Stimulated activated CD8-positive, alpha-beta memory T cell treated with anti-CD3 and anti-CD28 coated beads, Interleukin-12 subunit alpha, Interleukin-12 subunit beta, amount 100 ng/mL, for 4 hours (primary cell): ENCODE measurements at regions not wholly inside any gene's neighbourhood (a gene's known extent, or its start where the extent isn't known, plus 50 kb on each side); places are given as distances from the start of the nearest gene placed in this dataset.

ENCODE experiments used
- DNase-seq: peaks from one replicate; pipeline ENCODE4 v3.0.0-alpha.2; 2020; ENCODE audit warnings: low read depth

DNA sequence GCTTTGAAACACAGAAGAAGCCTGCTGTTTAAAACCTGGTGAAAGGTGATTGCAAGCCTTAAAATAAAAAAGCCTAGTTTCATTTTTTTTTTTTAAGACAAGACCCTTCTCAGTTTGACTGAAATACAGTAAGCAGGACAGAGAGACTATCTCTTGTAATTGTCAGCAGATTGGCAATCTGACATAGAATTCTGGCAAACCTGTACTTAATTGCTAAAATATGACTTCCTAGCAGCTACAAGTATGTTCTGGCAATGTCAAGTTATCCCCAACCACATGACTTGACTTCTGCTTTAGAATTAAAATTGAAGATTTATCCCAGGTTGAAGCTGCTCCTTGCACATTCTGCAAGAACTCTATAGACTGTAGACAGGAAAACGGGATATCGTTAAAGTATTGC, 232.8 kb upstream of the NR2F2 start:
- DNase-seq: no peak

DNA sequence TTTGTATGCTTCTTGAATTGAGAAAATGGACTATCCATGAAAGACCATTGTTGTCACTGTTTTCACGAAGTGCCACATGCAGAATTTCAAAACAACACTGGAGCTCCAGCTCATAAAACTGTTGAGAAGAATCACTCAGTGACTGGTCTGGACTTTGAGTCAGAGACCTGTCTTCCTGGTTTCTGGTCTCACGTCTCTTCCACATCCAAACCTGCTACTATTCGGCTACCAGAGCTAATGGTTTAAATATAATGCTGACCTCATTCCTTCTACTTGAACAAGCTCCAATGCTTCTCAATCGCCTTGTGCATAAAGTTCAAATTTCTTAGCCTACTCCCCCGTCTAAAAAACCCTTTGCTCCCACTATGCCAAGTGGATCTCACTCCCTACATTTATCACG, 227.9 kb upstream of the NR2F2 start:
- DNase-seq: no peak

DNA sequence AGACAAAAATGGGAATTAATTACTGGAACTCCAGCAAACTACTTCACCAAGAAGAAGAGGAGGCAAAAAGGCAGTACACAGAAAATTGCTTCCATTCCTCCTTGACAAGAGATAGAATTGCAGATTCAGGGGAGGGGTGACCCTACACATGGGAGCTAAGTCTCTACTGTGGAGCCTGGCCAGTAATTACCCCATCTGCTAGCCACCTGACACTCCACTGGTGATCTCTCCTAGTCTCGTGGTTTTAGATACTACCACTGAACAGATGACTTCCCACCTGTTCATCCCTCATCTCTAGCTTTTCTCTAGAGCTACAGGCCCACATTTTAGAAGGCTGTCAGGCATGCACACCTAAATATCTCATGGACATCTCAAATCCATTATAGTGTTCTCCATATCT, 224.3 kb upstream of the NR2F2 start:
- no peak for DNase-seq

DNA sequence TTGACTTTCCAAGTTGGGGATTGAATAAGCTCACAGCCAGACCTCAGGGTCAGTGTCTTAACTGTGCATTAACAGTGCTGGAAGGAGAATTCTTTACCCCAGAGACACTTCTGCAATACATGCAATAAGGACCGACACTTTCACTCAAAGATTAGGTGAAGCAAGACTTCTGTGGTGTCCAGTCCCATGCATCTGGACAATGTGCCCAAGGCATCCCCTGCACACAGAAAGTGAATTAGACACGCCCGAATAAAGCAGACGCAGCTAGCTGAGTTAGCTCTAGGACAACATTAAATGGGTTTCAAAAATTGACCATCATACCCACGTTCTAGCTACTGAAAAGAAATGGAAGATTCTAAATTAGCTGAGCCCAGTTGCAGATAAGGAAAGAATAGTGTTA, 223.9 kb upstream of the NR2F2 start:
- no peak for DNase-seq

DNA sequence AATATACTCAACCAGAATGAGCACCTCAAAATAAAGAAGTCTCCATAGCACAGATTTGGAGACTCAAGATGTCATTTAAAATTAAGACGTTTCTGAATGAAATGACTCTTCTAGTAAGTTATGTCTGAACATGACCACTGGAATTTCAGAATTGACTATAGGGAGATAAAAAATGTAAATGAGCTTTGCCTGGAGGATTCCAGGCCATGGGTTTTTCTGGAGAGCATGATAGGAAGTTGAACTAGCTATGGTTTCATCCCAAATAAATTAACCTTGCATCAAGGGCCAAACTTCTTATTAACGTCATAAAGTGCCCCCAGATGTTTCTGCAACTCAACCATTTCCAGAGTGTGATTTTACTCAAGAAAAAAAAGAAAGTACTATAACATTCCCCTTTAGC, 222.6 kb upstream of the NR2F2 start:
- DNase-seq: no peak

DNA sequence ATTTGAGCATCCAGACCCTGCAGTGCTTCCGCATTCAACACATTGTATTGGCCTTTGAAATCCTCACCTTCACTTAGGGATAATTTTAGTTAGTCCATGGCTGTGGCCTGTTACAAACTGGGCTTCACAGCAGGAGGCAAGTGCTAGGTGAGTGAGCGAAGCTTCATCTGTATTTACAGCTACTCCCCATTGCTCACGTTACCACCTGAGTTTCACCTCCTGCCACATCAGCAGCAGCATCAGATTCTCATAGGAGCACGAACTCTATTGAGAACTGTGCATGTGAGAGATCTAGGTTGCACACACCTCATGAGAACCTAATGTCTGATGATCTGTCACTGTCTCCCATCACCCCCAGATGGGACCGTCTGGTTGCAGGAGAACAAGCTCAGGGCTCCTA, 222.1 kb upstream of the NR2F2 start:
- DNase-seq: no peak

DNA sequence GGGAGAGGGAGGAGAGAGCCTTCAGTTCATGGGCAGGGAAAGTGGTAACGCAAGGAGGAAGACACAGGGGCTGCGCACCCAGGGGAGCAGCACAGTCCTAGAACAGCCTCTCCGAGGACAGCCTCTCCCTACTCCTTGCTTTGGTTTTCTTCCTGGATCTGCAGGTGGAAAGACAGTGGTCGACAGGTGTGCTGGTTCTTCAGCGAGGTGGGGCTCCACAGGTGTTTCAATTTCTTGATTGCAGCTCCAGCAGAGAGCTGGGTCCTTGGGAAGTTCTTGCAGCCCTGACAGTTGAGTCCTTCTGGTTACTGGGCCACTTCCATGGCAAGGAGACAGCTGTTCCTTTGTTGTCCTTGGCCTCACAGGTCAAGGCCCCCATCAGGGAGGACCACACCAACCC, 220.7 kb upstream of the NR2F2 start:
- DNase-seq: no peak

DNA sequence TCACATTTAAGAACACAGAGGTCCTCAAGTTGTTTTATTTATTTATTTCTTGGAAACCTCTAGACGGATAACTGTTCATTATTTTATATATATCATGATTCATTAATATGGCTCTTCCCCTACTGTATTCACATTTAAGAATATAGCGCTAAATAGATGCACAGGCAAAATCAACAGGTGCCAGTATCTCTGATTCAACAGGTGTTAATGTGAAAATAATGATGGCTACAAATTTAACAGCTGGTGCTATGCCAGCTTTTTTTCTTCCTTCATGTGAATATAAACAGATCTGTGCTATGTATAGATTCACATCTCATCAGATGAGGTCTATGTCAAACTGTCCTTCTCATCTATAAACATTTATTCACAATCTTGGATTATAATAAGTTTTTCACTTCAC, 218.5 kb upstream of the NR2F2 start:
- DNase-seq: no peak

DNA sequence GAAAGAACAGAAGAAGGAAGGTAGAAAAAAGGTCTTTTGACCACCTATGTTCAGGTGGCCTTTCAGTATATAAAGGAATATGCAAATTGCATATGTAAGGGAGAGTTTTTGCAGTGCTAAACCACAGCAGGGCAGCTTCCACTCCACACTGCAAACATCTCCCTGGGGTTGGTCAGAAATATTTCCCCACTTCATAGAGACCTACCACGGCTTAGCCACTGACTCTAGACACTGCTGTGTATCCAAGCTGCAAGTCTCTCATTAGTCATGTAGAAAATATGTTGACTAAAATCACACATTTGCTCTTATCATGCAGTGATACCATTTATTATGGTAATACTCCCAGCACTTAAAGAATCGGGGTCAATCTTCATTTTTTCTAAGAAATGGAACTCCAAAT, 214.9 kb upstream of the NR2F2 start:
- no peak for DNase-seq

DNA sequence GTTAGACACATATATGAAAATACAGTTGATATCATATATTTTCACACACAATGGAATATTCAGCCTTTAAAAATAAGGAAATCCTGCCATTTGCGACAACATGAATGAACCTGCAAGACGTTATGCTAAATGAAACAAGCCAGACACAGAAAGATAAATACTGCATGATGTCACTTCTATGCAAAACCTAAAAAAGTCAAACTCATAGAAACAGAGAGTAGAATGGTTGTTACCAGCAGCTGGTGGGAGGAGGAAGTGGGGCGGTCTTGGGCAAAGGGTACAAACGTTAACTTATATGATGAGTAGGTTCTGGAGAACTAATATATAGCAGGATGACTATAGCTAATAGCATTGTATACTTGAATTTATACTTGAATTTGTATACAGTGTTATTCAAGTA, 213.2 kb upstream of the NR2F2 start:
- no peak for DNase-seq

DNA sequence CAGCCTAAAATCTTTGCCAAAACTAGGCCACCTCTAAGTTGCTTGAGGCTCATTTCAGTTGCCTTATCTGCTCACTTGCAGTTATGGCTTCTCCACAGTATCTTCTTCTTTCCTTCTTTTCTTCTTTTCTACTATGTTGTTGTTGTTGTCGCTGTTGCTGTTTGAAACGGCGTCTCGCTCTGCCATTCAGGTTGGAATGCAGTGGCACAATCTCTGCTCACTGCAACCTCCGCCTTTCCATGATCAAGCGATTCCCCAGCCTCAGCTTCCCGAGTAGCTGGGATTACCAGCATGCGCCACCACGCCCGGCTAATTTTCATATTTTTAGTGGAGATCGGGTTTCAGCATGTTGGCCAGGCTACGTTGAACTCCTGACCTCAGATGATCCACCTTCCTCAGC, 210.8 kb upstream of the NR2F2 start:
- no peak for DNase-seq

DNA sequence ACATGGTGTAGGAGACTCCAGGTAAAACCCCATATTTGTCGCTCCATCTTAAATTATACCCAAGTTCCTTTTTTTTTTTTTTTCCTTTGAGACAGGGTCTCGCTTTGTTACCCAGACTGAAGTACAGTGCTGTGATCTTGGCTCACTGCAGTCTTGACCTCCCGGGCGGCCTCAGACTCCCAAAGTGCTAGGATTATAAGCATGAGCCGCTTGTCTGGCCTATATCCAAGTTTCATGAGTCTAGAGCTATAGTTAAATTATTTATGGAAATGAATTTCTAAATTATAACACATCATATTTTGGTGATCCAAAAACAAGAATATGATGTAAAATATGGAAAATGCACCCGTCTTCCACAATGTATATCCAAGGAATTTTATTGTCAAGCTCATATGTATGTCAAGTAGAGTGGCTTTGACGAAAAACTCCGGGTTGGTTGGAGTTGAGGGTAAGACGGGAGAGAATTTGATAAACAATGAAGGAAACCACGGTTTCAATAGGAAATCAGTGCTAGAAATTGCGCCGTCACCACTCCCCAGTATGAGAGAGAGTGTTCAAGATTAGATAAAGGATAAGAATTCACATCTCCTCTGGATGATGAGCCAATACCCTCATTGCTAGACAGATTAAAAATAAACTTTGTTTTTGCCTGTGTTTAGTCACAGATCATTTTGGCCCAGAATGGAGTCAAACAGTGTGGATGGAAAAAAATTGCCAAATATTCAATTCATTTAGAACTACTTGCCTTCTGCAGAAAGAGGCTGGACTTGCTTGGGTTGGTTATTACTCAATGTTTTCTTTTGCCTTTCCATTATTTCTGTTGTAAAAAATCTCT, 209.2 kb upstream of the NR2F2 start:
- DNase-seq: no peak

DNA sequence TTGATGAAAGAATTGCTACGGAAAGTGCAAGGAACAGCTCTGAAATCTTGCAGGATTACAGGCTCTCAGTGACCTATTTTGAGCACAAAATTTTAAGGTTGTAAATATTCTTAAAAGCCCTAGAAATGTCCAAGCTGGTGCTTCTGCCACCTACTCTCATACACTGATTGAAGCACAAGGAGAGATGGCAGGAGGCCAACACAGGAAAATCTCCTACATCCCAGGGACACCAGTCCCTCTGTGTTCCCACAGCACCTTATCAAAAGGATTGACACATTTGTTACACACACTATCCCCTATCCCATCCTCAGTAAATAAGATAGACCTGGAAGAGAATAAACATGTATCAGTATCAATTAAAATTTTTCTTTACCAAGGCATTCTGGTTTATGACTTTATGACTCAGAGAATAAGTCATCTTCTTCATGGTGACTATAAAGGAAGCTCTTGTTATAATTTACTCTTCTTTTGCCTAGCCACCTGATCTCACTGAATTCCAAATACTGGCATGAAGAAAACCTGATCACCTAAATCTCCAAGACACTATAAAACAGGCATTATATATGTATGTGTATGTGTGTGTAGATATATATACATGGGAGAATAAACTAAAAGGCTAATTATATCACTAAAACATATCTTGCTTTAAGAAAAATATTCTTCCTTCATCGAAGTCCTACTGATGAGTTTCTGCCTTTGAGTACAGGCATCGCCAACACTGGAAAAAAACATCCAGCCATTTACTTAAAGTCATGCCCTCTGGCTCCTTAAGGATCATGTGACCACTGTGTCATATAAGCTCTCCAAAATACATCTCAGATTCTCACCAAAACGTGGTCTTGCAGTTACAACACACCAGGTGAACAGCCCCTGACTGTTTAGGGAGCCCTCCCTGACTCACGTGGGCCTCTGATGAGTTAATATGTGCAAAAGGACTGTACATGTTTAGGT, 208.1 kb upstream of the NR2F2 start:
- DNase-seq: no peak

DNA sequence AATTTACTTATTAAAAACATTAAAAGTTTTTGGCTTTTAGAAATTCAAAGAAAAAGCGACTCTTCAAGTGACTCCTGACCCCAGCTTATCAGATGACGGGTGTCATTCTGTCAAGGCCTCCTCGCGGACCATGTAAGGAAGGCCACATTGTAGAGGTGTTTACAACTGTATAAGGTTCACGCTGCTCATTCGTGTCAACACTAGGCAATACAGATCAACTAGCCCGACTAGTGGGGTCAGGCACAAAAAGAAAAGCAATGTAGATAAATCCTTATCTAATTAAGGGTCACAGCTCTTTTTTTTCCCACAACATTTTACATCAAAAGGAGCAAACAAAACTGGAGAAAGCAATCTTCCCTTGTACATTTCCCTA, 207.5 kb upstream of the NR2F2 start:
- DNase-seq: no peak

DNA sequence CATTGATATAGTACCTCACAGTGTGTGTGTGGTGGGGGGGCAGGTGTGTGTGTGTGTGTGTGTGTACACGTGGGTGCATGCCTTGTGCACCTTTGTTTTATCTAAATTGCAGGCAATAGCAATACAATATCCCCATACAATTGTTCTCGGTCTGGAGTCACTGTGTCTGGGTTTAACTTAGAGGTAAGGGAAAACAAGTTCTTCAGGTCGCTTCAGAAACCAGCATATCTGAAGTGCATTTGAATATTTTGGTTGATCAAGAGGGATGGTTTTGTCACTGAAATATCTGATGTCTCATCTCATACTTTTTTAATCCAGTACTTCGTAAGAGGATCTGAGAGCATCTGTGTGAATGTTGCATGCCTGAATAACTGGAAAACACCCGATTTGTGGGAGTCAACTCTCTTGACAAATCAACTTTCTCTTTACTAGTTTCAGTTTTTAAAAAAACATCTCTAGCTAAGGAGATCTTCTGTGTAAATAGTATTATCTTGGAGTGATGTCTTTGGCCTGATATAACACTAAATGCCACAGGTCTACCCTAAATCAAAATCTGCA, 206.8 kb upstream of the NR2F2 start:
- no peak for DNase-seq

DNA sequence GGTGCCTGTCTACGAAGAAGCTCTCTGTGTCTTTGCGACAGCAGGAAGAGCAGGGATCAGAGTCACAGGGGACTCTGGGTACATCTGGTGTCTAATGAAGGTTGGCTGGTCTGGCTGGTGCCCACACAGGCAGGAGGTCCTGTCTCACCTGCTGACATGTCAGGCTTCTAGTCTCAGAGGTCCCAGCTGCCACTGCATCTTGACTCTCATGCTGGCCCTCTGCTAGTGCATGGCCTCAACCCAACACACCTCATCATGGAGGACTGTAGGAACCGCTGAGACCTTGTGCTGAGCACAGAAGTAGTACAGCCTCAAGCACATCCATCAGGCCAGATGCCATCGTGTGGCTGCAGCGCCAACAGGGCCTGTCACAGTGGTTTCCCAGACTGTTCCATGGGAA, 206.1 kb upstream of the NR2F2 start:
- no peak for DNase-seq

DNA sequence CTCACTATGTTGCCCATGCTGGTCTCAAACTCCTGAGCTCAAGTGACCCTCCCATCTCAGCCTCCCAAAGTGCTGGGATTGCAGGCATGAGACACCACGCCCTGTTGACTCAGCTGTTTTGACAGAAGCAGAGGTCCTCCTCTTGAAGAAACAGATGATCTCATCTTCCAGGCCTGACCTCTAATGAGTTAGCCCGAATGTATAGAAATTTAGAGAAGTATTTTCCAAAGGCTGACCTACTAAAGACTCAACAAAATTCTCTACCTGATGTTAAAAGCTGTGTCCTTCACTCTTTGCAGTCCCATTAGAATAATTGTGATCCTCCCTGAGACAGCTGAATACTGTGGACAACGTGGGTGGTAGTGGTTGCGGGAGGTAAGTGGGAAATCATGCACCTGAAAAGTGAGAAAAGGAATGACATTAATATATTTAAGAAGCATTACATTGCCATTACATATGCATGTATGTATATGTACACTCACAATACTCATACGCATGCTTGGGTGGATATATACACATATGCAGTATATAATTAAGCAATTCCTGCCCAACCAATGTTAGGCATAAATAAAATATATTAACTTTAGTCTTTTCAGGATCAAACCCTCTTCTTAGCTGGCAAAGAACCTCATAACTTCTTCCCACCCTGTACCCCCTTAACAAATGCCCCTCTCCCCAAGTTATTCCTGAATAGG, 204.6 kb upstream of the NR2F2 start:
- DNase-seq: no peak

DNA sequence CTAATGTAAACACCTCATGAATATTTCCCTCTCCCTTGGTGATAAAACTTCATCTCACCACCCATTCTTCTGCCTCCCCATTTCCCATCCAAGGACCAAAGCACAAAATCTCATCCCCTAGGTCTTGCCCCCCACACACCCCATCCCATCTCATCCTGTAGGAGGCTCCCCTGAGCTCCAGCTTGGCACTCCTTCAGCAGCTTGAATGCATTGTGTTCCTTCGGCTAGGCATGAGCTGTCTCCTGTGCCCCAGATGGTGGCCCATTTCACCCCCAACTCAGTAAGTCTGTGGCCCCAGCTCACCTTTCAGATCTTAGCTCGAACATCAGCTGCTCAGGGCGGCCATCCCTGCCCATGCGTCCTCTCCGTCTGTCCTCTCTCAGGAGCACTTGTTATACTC, 203.6 kb upstream of the NR2F2 start:
- DNase-seq: no peak

DNA sequence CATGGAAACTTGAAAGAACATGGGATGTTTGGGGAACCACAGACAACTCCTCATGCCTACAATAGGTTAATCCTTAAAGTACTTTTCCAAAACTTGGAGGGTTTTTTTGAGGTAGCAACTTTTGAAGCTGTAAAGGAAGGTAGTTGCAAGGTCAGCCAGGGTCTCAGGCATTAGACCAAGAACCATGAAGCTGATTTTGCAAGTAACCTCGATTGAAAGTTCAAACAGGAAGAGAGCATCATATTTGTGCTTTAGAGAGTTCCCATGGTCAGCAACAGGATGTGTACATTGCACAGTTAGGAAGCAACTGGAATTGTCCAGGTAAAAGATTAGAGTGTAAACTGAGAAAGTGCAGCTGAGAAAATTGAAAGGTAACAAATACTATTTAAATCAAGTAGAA, 199.8 kb upstream of the NR2F2 start:
- DNase-seq: no peak

DNA sequence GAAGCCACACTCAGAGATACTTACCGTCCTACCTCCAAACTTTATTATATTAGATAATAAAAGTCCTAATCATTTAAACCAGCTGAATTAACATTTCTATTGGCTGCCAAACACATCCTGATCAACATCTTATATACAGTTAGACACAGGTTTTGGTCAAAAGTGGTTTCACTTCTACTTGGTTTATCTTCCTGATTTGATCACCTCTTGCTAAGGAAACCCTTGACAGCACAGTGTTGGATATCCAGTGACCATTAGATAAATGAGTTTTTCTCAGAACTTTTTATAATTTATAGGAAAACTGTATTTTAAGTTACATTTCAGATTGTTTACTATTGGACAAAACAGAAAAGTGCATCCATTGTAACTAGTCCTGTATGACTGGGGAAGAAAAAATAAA, 198.4 kb upstream of the NR2F2 start:
- no peak for DNase-seq

DNA sequence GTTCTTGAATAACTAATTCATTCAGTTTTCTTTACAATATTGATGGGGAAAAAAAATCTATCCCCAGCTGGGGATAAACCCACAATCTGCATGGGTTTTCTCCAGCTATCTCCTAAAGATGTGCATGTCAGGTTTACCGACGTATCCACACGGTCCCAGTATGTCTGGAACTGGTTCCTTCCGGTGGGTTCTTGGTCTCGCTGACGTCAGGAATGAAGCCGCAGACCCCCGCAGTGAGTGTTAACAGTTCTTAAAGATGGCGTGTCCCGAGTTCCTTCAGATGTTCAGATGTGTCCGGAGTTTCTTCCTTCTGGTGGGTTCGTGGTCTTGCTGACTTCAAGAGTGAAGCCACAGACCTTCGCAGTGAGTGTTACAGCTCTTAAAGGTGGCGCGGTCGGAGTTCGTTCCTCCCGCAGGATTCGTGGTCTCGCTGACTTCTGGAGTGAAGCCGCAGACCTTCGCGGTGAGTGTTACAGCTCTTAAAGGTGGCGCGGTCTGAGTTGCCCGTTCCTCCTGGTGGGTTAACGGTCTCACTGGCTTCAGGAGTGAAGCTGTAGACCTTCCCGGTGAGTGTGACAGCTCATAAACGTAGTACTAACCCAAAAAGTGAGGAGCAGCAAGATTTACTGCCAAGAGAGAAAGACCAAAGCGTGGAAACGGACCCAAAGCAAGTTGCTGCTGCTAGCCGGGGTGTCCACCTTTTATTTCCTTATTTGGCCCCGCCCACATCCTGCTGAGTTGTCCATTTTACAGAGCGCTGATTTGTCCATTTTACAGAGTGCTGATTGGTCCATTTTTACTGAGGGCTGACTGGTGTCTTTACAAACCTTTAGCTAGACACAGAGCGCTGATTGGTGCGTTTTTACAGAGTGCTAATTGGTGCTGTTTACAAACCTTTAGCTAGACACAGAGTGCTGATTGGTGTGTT, 195.1 kb upstream of the NR2F2 start:
- DNase-seq: no peak
